Activated CD4-positive, alpha-beta memory T cell treated with anti-CD3 and anti-CD28 coated beads for 36 hours (primary cell): ENCODE measurements at regions not wholly inside any gene's neighbourhood (a gene's known extent, or its start where the extent isn't known, plus 50 kb on each side); places are given as distances from the start of the nearest gene placed in this dataset.

Source experiments
- CTCF ChIA-PET: fragments of 350-600 bp; sonication (Branson Sonifier 250); formaldehyde crosslinking; loops from one replicate; lab custom pipeline; 2021; ENCODE audit warnings: antibody characterized with exemption, inconsistent platforms; lab: Charles Lee
- POLR2A ChIA-PET: fragments of 350-600 bp; sonication (Branson Sonifier 250); formaldehyde crosslinking; loops from one replicate; lab custom pipeline; 2021; ENCODE audit warnings: antibody characterized with exemption; lab: Charles Lee
- DNase-seq: peaks from one replicate; pipeline ENCODE4 v3.0.0-alpha.2; 2020
- H3K27ac Mint-ChIP-seq: one replicate; pipeline ENCODE4 v1.8.0; 2021; ENCODE audit warnings: mixed read lengths
- H3K27me3 Mint-ChIP-seq: one replicate; pipeline ENCODE4 v1.8.0; 2021; ENCODE audit warnings: mixed read lengths
- H3K36me3 Mint-ChIP-seq: one replicate; pipeline ENCODE4 v1.8.0; 2021; ENCODE audit warnings: mixed read lengths
- H3K4me1 Mint-ChIP-seq: one replicate; pipeline ENCODE4 v1.8.0; 2021; ENCODE audit warnings: low read depth, mixed read lengths
- H3K4me3 Mint-ChIP-seq: one replicate; pipeline ENCODE4 v1.8.0; 2021; ENCODE audit warnings: mild to moderate bottlenecking, mixed read lengths
- H3K9me3 Mint-ChIP-seq: one replicate; pipeline ENCODE4 v1.8.0; 2021; ENCODE audit warnings: mixed read lengths
- intact Hi-C: fragments of 100-400 bp; cut with micrococcal nuclease; formaldehyde crosslinking; loops from one replicate; pipeline ENCODE4 v1.15.1; 2023

DNA sequence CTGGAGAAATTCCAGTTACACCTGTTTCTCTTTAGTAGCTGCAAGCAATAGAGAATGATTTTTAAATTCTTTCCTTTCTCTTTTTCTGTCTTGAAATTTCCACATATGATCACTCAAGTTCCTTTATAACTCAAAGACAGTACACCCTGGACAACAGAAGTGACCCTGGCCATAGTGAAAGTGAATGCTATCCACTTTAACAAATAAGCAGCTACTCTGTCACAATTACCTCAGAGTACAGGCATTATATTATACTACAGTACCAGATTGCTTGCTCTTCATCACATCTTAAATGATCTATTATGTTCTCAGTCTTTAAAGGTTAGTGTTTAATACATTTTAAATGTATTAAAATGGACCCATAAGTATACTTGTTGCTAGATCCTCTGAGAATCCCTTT, 136.2 kb downstream of the KLF12 start:
- DNase-seq = no peak
- Mint-ChIP-seq H3K27ac (no peak overlapping the region), H3K4me1 (peaks cover 46% of the 10 kb centered on the region), H3K4me3 (no peak overlapping the region), H3K36me3 (peaks cover 2% of the 10 kb centered on the region), H3K27me3 (no peaks in the 10 kb centered on the region), H3K9me3 (no peaks in the 10 kb centered on the region)
- ChIA-PET POLR2A (interaction anchor here (1.0 kb wide), 1 partner anchor 64 kb away, joined by 3 read pairs; no protein-coding TSS in a partner anchor), CTCF (interaction anchor here (1.5 kb wide), 1 partner anchor 162 kb away, joined by 4 read pairs; no protein-coding TSS in a partner anchor)
- intact Hi-C loops = loop anchor here (5.0 kb wide), 1 partner anchor 161 kb away; no protein-coding TSS in a partner anchor

DNA sequence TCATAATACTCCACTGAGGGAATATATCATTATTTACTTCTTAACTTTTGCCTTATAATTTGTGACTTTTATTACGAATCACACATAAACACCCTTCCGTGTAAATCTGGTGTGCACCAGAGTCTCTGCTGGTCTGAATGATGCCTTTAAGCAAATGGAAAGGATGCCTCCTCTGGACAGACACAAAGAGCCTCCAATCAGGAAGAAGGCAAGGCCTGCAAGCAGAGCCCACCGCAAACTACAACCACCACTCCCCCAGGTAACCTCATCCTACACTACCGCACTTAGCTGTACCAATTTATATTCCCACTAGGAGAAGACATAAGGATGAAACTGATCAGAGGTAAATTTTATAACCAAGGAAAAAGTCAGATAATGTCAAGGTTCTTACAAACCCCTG, 137.6 kb downstream of the KLF12 start:
- peaks cover 49% of the 10 kb centered on the region for H3K4me1 Mint-ChIP-seq
- intact Hi-C loops = loop anchor here (5.0 kb wide), 1 partner anchor 159 kb away; no protein-coding TSS in a partner anchor
- no peaks in the 10 kb centered on the region for H3K9me3 Mint-ChIP-seq
- no peaks in the 10 kb centered on the region for H3K27me3 Mint-ChIP-seq
- DNase-seq = no peak
- CTCF ChIA-PET = no interaction called here
- peaks cover 6% of the 10 kb centered on the region for H3K36me3 Mint-ChIP-seq
- POLR2A ChIA-PET = no interaction called here
- no peak overlapping the region for H3K27ac Mint-ChIP-seq
- H3K4me3 Mint-ChIP-seq = no peak overlapping the region

- intact Hi-C loops = loop anchor here (5.0 kb wide), 1 partner anchor 158 kb away; no protein-coding TSS in a partner anchor
- H3K9me3 Mint-ChIP-seq = no peaks in the 10 kb centered on the region
- H3K4me1 Mint-ChIP-seq = peaks cover 56% of the 10 kb centered on the region
- no peak for DNase-seq
- no peak overlapping the region for H3K27ac Mint-ChIP-seq
- H3K36me3 Mint-ChIP-seq = peaks cover 8% of the 10 kb centered on the region
- H3K27me3 Mint-ChIP-seq = no peaks in the 10 kb centered on the region
- POLR2A ChIA-PET = no interaction called here
- no peak overlapping the region for H3K4me3 Mint-ChIP-seq
- CTCF ChIA-PET = no interaction called here
Observed at GRCh38 chr13:73995736-73996135, 138.5 kb downstream of the KLF12 start.

DNA sequence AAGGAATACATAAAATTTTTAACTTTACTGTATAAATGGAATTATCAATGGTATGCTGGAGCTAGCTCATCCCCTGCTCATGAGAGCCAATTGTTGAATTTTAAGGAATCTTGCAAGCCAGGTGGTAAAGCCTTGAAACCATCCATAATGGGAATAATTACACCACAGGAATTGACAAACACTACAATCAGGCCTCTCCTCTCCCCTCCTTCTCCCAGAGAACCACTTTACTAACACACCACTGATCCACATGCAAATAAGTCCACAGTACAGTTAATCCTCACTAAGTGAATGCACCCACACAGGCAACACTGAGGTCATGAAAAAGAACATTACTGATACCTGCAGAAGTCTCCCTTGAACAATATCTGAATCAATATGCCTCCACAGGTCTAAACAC, 140.5 kb downstream of the KLF12 start:
- Mint-ChIP-seq H3K4me3 (no peak overlapping the region), H3K4me1 (peaks cover 51% of the 10 kb centered on the region), H3K36me3 (peaks cover 8% of the 10 kb centered on the region), H3K27me3 (no peaks in the 10 kb centered on the region), H3K9me3 (no peaks in the 10 kb centered on the region), H3K27ac (no peak overlapping the region)
- intact Hi-C loops = no loop called here
- CTCF ChIA-PET = no interaction called here
- DNase-seq = no peak
- POLR2A ChIA-PET = no interaction called here

DNA sequence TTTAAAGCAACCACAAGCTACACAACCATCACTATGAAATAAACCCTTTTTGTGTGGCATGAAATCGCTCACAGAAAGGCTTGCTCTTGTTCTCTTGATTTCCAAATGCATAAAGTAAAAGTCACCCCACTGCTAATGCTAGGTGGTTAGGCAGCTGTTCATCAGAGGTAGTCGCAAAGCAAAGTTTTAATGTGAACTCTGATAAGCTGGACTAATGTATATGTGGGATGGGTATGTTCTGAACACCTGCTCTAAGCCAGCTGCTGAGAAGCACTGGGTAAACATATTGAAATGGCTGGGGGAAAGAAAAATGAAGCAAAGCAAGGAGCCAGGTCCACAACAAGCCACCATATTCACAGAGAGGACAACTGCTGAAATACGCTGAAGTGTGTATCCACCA, 142.3 kb downstream of the KLF12 start:
- H3K36me3 Mint-ChIP-seq = peaks cover 8% of the 10 kb centered on the region
- intact Hi-C loops = no loop called here
- peaks cover 53% of the 10 kb centered on the region for H3K4me1 Mint-ChIP-seq
- POLR2A ChIA-PET = no interaction called here
- H3K27ac Mint-ChIP-seq = no peak overlapping the region
- H3K9me3 Mint-ChIP-seq = no peaks in the 10 kb centered on the region
- no peak for DNase-seq
- H3K27me3 Mint-ChIP-seq = no peaks in the 10 kb centered on the region
- H3K4me3 Mint-ChIP-seq = no peak overlapping the region
- CTCF ChIA-PET = interaction anchor here (1.5 kb wide), 1 partner anchor 295 kb away, joined by 7 read pairs; no protein-coding TSS in a partner anchor

GRCh38 chr13:73991384-73991783, 142.8 kb downstream of the KLF12 start:
- Mint-ChIP-seq H3K27me3 (no peaks in the 10 kb centered on the region), H3K9me3 (no peaks in the 10 kb centered on the region), H3K4me3 (no peak overlapping the region), H3K27ac (no peak overlapping the region), H3K36me3 (peaks cover 8% of the 10 kb centered on the region), H3K4me1 (peaks cover 54% of the 10 kb centered on the region)
- intact Hi-C loops = no loop called here
- POLR2A ChIA-PET = no interaction called here
- CTCF ChIA-PET = interaction anchor here (0.9 to 1.5 kb wide), 2 partner anchors 142 to 296 kb away, joined by 3 to 7 read pairs; no protein-coding TSS in a partner anchor
- DNase-seq = no peak

GRCh38 chr13:73989244-73989843, 144.9 kb downstream of the KLF12 start:
- Mint-ChIP-seq H3K27me3 (no peaks in the 10 kb centered on the region), H3K27ac (peak overlapping the region; percentile 47), H3K4me3 (no peak overlapping the region), H3K4me1 (peaks cover 64% of the 10 kb centered on the region), H3K9me3 (no peaks in the 10 kb centered on the region), H3K36me3 (peaks cover 8% of the 10 kb centered on the region)
- CTCF ChIA-PET = interaction anchor here (1.4 kb wide), 1 partner anchor 153 kb away, joined by 3 read pairs; no protein-coding TSS in a partner anchor
- POLR2A ChIA-PET = no interaction called here
- DNase-seq = no peak
- intact Hi-C loops = loop anchor here (5.0 kb wide), 2 partner anchors 142 to 243 kb away; no protein-coding TSS in a partner anchor

GRCh38 chr13:73988461-73988860, 145.7 kb downstream of the KLF12 start:
- Mint-ChIP-seq H3K27me3 (no peaks in the 10 kb centered on the region), H3K4me3 (no peak overlapping the region), H3K27ac (peak overlapping the region; percentile 21), H3K9me3 (no peaks in the 10 kb centered on the region), H3K4me1 (peaks cover 57% of the 10 kb centered on the region), H3K36me3 (peaks cover 6% of the 10 kb centered on the region)
- ChIA-PET POLR2A (no interaction called here), CTCF (interaction anchor here (1.4 kb wide), 1 partner anchor 153 kb away, joined by 3 read pairs; no protein-coding TSS in a partner anchor)
- intact Hi-C loops = loop anchor here (5.0 kb wide), 2 partner anchors 141 to 244 kb away; no protein-coding TSS in a partner anchor
- no peak for DNase-seq

DNA sequence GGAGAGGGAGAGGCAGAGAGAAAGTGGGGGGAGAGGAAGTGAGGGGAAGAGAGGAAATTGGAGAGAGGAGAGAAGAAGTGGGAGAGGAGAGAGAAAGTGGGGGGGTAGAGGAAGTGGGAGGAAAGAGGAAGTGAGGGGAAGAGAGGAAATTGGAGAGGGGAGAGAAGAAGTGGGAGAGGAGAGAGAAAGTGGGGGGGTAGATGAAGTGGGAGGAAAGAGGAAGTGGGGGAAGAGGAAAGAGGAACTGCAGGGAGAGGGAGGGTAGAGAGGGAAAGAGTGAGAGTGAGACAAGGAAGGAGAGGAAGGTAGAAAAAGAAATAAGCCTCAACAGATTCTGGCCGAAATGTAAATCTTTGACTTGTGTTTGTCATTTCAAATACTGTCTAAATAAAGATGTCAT, 146.6 kb downstream of the KLF12 start:
- DNase-seq = no peak
- intact Hi-C loops = loop anchor here (5.0 kb wide), 2 partner anchors 140 to 245 kb away; no protein-coding TSS in a partner anchor
- Mint-ChIP-seq H3K27me3 (no peaks in the 10 kb centered on the region), H3K4me3 (no peak overlapping the region), H3K9me3 (no peaks in the 10 kb centered on the region), H3K36me3 (peaks cover 6% of the 10 kb centered on the region), H3K27ac (no peak overlapping the region), H3K4me1 (peaks cover 57% of the 10 kb centered on the region)
- ChIA-PET CTCF (interaction anchor here (1.0 kb wide), 1 partner anchor 299 kb away, joined by 3 read pairs; no protein-coding TSS in a partner anchor), POLR2A (no interaction called here)

GRCh38 chr13:73985783-73986182, 148.4 kb downstream of the KLF12 start:
- H3K4me3 Mint-ChIP-seq = peak overlapping the region; percentile 63
- no peaks in the 10 kb centered on the region for H3K27me3 Mint-ChIP-seq
- peak overlapping the region; percentile 90 for H3K27ac Mint-ChIP-seq
- CTCF ChIA-PET = interaction anchor here (0.7 to 1.6 kb wide), 5 partner anchors 9 to 301 kb away, joined by 3 to 6 read pairs (median 3); no protein-coding TSS in a partner anchor
- no peaks in the 10 kb centered on the region for H3K9me3 Mint-ChIP-seq
- POLR2A ChIA-PET = interaction anchor here (0.5 to 2.2 kb wide), 4 partner anchors 13 to 148 kb away, joined by 3 to 14 read pairs (median 4); partner anchors contain the start of gene KLF12
- no peak for DNase-seq
- intact Hi-C loops = loop anchor here (1.0 to 5.0 kb wide), 8 partner anchors 41 to 302 kb away; no protein-coding TSS in a partner anchor
- no peaks in the 10 kb centered on the region for H3K36me3 Mint-ChIP-seq
- H3K4me1 Mint-ChIP-seq = peaks cover 46% of the 10 kb centered on the region

DNA sequence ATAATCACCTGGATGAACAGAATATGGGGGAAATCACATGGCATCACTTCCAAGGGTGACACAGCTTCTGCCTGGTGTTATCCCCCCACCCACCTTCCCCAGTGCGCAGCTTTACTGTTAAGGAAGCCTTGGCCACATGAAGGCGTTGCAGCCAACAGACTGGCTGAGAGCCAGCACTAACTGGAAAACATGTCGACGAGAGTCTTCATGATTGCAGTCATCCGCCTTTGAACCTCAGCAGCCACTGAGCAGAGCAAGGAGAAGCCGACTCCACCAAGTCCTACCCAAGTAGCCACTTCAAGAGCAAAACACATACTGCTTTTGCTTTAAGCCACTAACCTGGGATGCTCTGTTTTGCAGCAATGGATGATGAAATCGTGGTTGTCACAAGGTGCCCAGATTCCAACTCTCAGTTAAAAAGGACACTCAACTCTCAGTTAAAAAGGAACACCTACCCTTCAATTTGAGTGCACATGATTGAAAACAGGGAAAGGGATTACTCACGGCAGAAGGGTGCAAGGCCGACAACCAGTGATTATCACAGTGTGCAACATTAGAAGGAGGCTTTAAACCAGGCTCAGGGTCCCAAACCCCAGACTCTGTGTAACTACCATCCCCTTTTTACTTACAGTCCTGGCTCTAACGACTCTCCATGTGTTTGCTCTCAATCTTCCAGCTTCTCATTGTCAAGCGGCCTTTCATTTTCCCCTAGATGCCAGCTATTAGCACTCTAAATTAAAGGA, 149.1 kb downstream of the KLF12 start:
- Mint-ChIP-seq H3K36me3 (no peaks in the 10 kb centered on the region), H3K4me1 (peaks cover 46% of the 10 kb centered on the region), H3K27me3 (no peaks in the 10 kb centered on the region), H3K4me3 (peak overlapping the region; percentile 63), H3K27ac (peak overlapping the region; percentile 90), H3K9me3 (no peaks in the 10 kb centered on the region)
- ChIA-PET CTCF (interaction anchor here (0.7 to 1.6 kb wide), 6 partner anchors 9 to 302 kb away, joined by 3 to 6 read pairs (median 3); no protein-coding TSS in a partner anchor), POLR2A (interaction anchor here (0.6 to 2.2 kb wide), 6 partner anchors 8 to 302 kb away, joined by 3 to 14 read pairs (median 3); partner anchors contain the start of gene KLF12)
- DNase-seq = peak; percentile 89
- intact Hi-C loops = loop anchor here (1.0 to 5.0 kb wide), 8 partner anchors 42 to 302 kb away; no protein-coding TSS in a partner anchor
